GM21737 (cell line): ENCODE measurements at regions not wholly inside any gene's neighbourhood (a gene's known extent, or its start where the extent isn't known, plus 50 kb on each side); places are given as distances from the start of the nearest gene placed in this dataset.

Source experiments
- ATAC-seq: cut with Tn5 transposase; IDR thresholded peaks from one replicate; pipeline ENCODE4 v1.9.1; 2021; ENCODE audit warnings: mild to moderate bottlenecking, moderate library complexity; ENCODE audit not compliant: unreplicated experiment

DNA sequence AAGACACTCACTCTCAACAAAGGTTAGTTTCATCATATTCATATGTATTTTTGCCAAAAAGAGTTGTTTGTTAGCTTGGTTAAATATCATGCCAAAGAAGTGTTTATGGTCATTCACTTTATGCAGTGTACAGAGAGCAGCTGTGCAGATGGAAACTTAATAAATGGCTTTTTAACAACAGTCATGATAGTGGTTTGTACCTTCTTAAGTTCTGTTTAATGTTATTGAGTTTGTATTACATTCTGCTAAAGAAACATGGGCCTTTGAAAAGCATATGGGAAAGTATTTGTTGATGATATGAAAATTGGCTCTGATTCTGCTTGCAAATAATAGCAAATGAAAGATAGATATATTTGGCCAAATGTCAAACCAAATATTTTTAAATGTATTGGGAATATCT is 607.3 kb downstream of the NCAM2 start:
- no peak for ATAC-seq

DNA sequence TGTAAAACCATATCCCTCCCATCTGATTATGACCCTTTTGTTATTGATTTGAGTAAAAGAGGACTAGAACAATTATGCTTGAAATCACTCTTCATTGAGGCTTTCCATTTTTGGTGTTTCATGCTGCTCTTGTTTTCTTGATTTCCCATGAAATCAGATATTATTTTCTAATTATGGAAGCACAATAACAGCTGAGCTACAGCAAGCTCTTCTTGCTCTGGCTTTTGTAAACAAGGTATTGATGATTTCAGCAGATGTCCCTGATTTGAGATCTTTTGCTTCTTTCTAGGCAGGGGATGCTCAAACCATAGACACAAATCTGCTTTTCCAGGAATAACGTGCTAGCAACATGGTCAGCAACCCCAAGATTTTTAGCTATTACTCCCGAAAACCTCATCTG is 607.8 kb downstream of the NCAM2 start:
- ATAC-seq = no peak

DNA sequence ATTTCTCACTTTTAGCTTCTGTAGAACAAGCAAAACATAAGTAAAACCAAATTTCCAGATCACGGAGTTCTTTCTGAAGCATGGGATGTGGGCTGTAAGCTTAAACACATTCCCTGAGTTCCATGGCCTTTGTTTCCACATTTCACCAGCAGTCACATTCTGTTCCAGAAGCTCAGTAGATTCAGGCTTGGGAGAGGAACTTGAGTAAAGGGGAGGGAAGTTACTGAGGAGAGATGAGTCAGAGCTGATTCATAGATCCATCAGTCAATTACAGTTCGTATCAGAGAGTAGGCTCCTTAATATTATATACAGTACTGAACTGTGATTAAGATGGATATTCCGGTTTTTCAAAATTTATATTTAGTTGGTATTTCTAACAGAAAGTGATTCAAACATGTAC is 614.3 kb downstream of the NCAM2 start:
- ATAC-seq = no peak

- no peak for ATAC-seq
Measured at GRCh38 chr21:21614966-21615365, 616.8 kb downstream of the NCAM2 start.

- no peak for ATAC-seq
Measured at GRCh38 chr21:21622460-21623234, 624.4 kb downstream of the NCAM2 start.

- no peak for ATAC-seq
Measured at GRCh38 chr21:21624674-21625073, 626.5 kb downstream of the NCAM2 start.

- no peak for ATAC-seq
Measured at GRCh38 chr21:21631961-21632360, 633.8 kb downstream of the NCAM2 start.

GRCh38 chr21:21632926-21633325 is 634.7 kb downstream of the NCAM2 start:
- ATAC-seq = no peak

DNA sequence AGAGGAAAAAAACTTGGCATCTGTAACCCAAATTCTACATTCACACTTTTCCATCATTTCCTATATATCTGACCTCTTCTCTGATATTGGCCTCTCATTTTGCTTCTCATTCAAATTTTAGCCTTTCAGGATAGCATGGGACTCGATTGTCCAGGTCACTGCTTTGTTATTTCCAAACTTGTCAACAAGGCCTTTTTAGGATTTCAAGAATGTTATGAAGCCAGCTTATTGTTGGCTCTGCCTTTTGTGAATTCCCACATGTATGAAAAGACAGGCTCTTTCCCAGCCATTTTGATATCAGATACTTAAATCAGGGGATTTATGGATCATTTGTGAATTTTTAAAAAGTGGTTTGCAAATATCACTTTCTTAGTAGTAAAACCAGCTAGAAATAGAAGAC is 663.5 kb downstream of the NCAM2 start:
- ATAC-seq = no peak

- ATAC-seq = no peak
Measured at GRCh38 chr21:21662776-21663175, 664.6 kb downstream of the NCAM2 start.

DNA sequence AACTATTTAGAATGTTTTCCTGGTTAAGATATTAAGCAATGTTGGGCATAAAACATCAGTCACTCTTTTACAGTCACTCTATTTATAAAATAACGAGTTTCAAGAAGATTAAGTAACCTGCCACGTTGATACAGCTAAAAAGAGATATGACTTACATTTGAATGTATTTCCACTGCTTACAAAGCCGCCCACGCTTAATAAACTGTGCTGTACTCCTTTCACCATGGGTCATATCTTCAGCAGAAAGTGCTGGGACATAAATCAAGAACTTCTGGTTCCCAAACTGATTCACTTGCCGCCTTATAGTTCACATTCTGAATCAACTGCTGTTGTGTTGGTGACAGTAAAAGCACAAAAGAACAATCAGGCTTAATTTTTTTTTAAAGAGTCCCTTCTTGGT is 666.7 kb downstream of the NCAM2 start:
- ATAC-seq = no peak

- ATAC-seq = no peak
Measured at GRCh38 chr21:21666689-21667088, 668.5 kb downstream of the NCAM2 start.

DNA sequence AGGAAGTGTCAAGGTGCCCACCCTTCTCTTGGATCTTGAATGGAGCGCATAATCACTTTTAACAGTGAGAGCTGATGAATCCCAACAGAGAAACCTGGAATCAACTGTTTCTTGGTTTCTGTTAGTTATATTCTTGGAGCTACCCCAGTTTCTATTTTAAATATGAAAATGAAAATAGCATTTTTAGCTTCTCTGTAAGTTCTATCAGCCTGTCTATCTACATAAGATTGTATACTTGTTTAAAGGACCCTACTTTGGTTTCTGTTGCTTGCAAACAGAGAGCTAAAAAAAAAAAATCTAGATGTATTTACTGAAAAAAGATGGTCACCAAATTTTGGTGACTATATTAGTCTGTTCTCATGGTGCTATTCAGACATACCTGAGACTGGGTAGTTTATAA is 670.0 kb downstream of the NCAM2 start:
- no peak for ATAC-seq

- ATAC-seq = no peak
Measured at GRCh38 chr21:21673959-21674358, 675.8 kb downstream of the NCAM2 start.

DNA sequence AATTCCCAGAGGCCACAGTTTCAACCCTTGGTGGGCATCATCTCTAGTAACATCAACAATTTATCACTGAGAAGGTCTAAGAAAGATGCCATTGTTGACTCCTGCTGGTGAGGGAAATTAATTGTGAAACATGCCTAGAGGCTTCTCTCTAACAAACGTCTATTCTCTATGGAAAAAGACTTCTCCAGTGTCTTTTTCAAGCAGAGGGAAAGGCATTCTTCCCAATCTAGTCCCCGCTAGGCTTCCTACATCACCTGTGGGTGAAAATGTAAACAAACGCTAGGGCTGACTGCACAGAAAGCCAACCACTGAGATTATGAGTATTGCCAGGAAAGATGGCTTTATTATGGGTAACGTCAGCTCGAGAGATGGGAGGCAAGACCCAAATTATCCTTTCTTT is 677.4 kb downstream of the NCAM2 start:
- ATAC-seq = no peak

DNA sequence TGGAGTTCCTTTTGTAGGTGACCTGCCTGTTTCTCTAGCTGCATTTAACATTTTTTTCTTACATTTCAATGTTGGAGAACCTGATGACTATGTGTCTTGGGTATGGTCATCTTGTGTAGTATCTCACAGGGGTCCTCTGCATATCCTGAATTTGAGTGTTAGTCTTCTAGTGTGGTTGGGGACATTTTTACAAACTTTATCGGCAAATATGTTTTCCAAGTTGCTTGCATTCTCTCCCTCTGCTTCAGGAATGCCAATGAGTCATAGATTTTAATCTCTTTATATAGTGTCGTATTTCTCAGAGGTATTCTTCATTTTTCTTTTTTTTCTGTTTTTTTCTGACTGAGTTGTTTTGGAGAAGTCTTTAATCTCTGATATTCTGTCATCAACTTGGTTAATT is 684.0 kb downstream of the NCAM2 start:
- ATAC-seq = no peak

DNA sequence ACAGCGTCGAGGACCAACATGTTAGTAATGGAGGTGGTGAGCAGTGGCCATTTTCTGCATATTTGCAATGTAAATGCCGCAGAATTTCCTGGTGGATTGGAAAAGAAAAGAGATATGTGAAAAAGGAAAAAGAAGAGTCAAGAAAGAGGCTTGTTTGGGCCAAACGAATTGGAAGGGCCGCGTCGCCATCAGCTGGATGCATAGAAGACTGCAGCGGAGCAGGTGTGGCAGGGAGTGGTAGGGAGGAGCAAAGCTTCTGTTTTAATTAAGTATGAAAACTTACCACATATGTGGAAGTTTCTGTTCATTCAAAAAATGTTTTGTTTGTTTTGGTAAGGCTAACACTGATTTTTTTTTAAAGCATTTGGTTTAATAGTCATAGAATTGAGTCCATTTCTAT is 690.7 kb downstream of the NCAM2 start:
- no peak for ATAC-seq

- ATAC-seq = no peak
Measured at GRCh38 chr21:21690068-21690665, 692.0 kb downstream of the NCAM2 start.

DNA sequence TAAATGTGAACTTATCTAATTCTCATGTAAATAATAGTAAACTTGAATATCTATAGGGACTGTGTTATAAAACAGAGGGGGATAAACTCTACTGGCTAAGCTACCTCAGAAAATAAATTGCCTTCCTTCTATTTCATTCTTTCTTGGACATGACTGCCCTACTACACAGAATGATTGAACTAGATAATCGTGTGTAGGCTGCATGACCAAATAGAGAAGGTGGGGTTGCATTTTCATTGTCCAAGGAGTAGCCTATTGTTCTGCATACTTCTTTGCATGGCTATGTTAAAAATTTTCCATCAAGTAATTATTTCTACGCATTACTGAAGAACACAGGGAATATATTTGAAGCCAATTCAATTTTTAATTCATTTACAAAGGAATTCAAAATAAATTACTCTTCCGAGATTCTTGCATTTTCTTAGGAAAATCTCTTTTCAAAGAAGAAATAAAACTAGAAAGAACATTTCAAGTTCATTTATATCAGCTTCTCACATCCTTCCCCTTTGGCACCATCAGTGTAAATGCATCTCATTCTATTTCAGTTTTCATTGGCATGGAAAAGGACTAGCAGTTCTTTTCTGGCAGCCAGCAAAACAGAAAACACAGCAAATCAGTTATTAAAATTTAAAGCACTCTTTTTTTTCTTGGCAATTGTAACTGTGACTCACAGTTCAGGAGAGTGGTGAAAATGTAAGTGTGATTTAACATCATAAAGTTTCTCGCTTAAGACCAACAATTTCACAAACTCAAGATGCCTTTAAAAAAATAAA is 714.7 kb downstream of the NCAM2 start:
- no peak for ATAC-seq

DNA sequence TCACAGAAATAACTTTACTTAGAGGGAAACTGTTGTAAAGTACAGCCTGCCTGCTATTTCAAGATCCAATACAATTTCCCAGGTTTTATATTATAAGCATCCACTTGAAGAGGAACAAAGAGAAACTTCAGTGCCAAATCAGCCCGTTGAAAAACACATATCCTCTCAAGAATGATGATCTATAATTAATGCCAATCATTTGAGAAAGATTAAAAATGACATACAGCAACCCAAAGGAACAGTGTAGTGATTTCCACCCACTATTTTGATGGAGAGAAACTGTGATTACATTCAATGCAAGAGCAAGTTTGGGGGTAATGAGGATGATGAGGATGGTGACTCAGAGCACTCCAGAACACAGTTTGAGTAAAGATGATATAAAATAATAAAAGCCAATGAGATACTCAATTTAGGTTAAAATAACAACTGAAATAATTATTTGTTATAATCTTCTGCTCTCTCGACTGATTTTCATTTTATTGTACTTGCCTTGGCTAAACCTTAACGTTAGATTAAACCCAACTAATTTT is 715.5 kb downstream of the NCAM2 start:
- no peak for ATAC-seq

- ATAC-seq = no peak
Measured at GRCh38 chr21:21714426-21714825, 716.2 kb downstream of the NCAM2 start.
